Activated naive CD8-positive, alpha-beta T cell treated with anti-CD3 and anti-CD28 coated beads for 36 hours (primary cell): ENCODE measurements at regions not wholly inside any gene's neighbourhood (a gene's known extent, or its start where the extent isn't known, plus 50 kb on each side); places are given as distances from the start of the nearest gene placed in this dataset.

Source experiments
- DNase-seq: peaks from one replicate; pipeline ENCODE4 v3.0.0; 2021
- H3K27ac Mint-ChIP-seq: one replicate; pipeline ENCODE4 v1.8.0; 2022; ENCODE audit warnings: mild to moderate bottlenecking, moderate library complexity, mixed read lengths
- H3K27me3 Mint-ChIP-seq: one replicate; pipeline ENCODE4 v1.8.0; 2022; ENCODE audit warnings: mild to moderate bottlenecking, mixed read lengths
- H3K36me3 Mint-ChIP-seq: one replicate; pipeline ENCODE4 v1.8.0; 2021; ENCODE audit warnings: mild to moderate bottlenecking, mixed read lengths
- H3K4me1 Mint-ChIP-seq: one replicate; pipeline ENCODE4 v1.8.0; 2021; ENCODE audit warnings: mixed read lengths
- H3K4me3 Mint-ChIP-seq: one replicate; pipeline ENCODE4 v1.8.0; 2022; ENCODE audit warnings: mild to moderate bottlenecking, moderate library complexity, mixed read lengths
- H3K9me3 Mint-ChIP-seq: one replicate; pipeline ENCODE4 v1.8.0; 2022; ENCODE audit warnings: mixed read lengths

- H3K27me3 Mint-ChIP-seq: peaks cover 16% of the 10 kb centered on the region
- no peak for DNase-seq
- no peak overlapping the region for H3K4me3 Mint-ChIP-seq
- no peaks in the 10 kb centered on the region for H3K4me1 Mint-ChIP-seq
- no peak overlapping the region for H3K27ac Mint-ChIP-seq
- H3K36me3 Mint-ChIP-seq: no peaks in the 10 kb centered on the region
- no peaks in the 10 kb centered on the region for H3K9me3 Mint-ChIP-seq
Measured at GRCh38 chr5:152503206-152503605, 98.1 kb upstream of the NMUR2 start.

GRCh38 chr5:152505442-152506042 lies 100.5 kb upstream of the NMUR2 start:
- peaks cover 25% of the 10 kb centered on the region for H3K27me3 Mint-ChIP-seq
- peak; percentile 18 for DNase-seq
- no peak overlapping the region for H3K4me3 Mint-ChIP-seq
- H3K27ac Mint-ChIP-seq: no peak overlapping the region
- no peaks in the 10 kb centered on the region for H3K9me3 Mint-ChIP-seq
- no peaks in the 10 kb centered on the region for H3K36me3 Mint-ChIP-seq
- H3K4me1 Mint-ChIP-seq: no peaks in the 10 kb centered on the region

GRCh38 chr5:152511120-152511519 lies 106.0 kb upstream of the NMUR2 start:
- no peaks in the 10 kb centered on the region for H3K9me3 Mint-ChIP-seq
- H3K36me3 Mint-ChIP-seq: no peaks in the 10 kb centered on the region
- no peak for DNase-seq
- H3K27ac Mint-ChIP-seq: no peak overlapping the region
- no peaks in the 10 kb centered on the region for H3K4me1 Mint-ChIP-seq
- H3K27me3 Mint-ChIP-seq: peaks cover 17% of the 10 kb centered on the region
- no peak overlapping the region for H3K4me3 Mint-ChIP-seq

GRCh38 chr5:152511531-152512132 lies 106.6 kb upstream of the NMUR2 start:
- Mint-ChIP-seq H3K4me1 (no peaks in the 10 kb centered on the region), H3K4me3 (no peak overlapping the region), H3K27ac (no peak overlapping the region), H3K9me3 (no peaks in the 10 kb centered on the region), H3K36me3 (no peaks in the 10 kb centered on the region), H3K27me3 (peaks cover 15% of the 10 kb centered on the region)
- no peak for DNase-seq

- Mint-ChIP-seq H3K27ac (no peak overlapping the region), H3K4me3 (no peak overlapping the region), H3K36me3 (no peaks in the 10 kb centered on the region), H3K9me3 (no peaks in the 10 kb centered on the region), H3K27me3 (peaks cover 12% of the 10 kb centered on the region), H3K4me1 (no peaks in the 10 kb centered on the region)
- DNase-seq: no peak
Measured at GRCh38 chr5:152514827-152515397, 109.8 kb upstream of the NMUR2 start.

GRCh38 chr5:152523964-152524363 lies 118.9 kb upstream of the NMUR2 start:
- Mint-ChIP-seq H3K9me3 (no peaks in the 10 kb centered on the region), H3K36me3 (no peaks in the 10 kb centered on the region), H3K4me3 (no peak overlapping the region), H3K27me3 (no peaks in the 10 kb centered on the region), H3K4me1 (peaks cover 9% of the 10 kb centered on the region), H3K27ac (no peak overlapping the region)
- no peak for DNase-seq

- Mint-ChIP-seq H3K9me3 (no peaks in the 10 kb centered on the region), H3K4me1 (peaks cover 9% of the 10 kb centered on the region), H3K27ac (no peak overlapping the region), H3K4me3 (no peak overlapping the region), H3K36me3 (no peaks in the 10 kb centered on the region), H3K27me3 (no peaks in the 10 kb centered on the region)
- DNase-seq: no peak
Measured at GRCh38 chr5:152527358-152528052, 122.4 kb upstream of the NMUR2 start.

GRCh38 chr5:152529440-152529839 lies 124.4 kb upstream of the NMUR2 start:
- no peaks in the 10 kb centered on the region for H3K36me3 Mint-ChIP-seq
- H3K9me3 Mint-ChIP-seq: no peaks in the 10 kb centered on the region
- H3K27me3 Mint-ChIP-seq: no peaks in the 10 kb centered on the region
- peaks cover 9% of the 10 kb centered on the region for H3K4me1 Mint-ChIP-seq
- DNase-seq: no peak
- H3K27ac Mint-ChIP-seq: no peak overlapping the region
- H3K4me3 Mint-ChIP-seq: no peak overlapping the region

GRCh38 chr5:152532714-152533113 lies 127.6 kb upstream of the NMUR2 start:
- Mint-ChIP-seq H3K9me3 (no peaks in the 10 kb centered on the region), H3K27me3 (peaks cover 10% of the 10 kb centered on the region)
- DNase-seq: no peak

GRCh38 chr5:152534641-152535040 lies 129.6 kb upstream of the NMUR2 start:
- no peak overlapping the region for H3K27ac Mint-ChIP-seq
- H3K4me3 Mint-ChIP-seq: no peak overlapping the region
- H3K9me3 Mint-ChIP-seq: no peaks in the 10 kb centered on the region
- no peaks in the 10 kb centered on the region for H3K4me1 Mint-ChIP-seq
- H3K36me3 Mint-ChIP-seq: no peaks in the 10 kb centered on the region
- no peak for DNase-seq
- H3K27me3 Mint-ChIP-seq: peaks cover 17% of the 10 kb centered on the region

More at GRCh38 chr5:152532714-152533113, 127.6 kb upstream of the NMUR2 start:
- no peaks in the 10 kb centered on the region for H3K36me3 Mint-ChIP-seq
- no peak overlapping the region for H3K4me3 Mint-ChIP-seq
- H3K27ac Mint-ChIP-seq: no peak overlapping the region
- H3K4me1 Mint-ChIP-seq: peaks cover 3% of the 10 kb centered on the region

- H3K27me3 Mint-ChIP-seq: peaks cover 24% of the 10 kb centered on the region
- H3K36me3 Mint-ChIP-seq: no peaks in the 10 kb centered on the region
- DNase-seq: no peak
- no peaks in the 10 kb centered on the region for H3K9me3 Mint-ChIP-seq
- no peaks in the 10 kb centered on the region for H3K4me1 Mint-ChIP-seq
- H3K4me3 Mint-ChIP-seq: no peak overlapping the region
- H3K27ac Mint-ChIP-seq: no peak overlapping the region
Measured at GRCh38 chr5:152542741-152543140, 137.7 kb upstream of the NMUR2 start.

GRCh38 chr5:152546493-152546892 lies 141.4 kb upstream of the NMUR2 start:
- no peak for DNase-seq
- Mint-ChIP-seq H3K27me3 (peaks cover 17% of the 10 kb centered on the region), H3K9me3 (no peaks in the 10 kb centered on the region), H3K36me3 (no peaks in the 10 kb centered on the region), H3K27ac (no peak overlapping the region), H3K4me3 (no peak overlapping the region), H3K4me1 (no peaks in the 10 kb centered on the region)

- H3K27me3 Mint-ChIP-seq: peaks cover 15% of the 10 kb centered on the region
- no peak overlapping the region for H3K4me3 Mint-ChIP-seq
- H3K27ac Mint-ChIP-seq: no peak overlapping the region
- no peaks in the 10 kb centered on the region for H3K36me3 Mint-ChIP-seq
- no peaks in the 10 kb centered on the region for H3K9me3 Mint-ChIP-seq
- no peak for DNase-seq
- H3K4me1 Mint-ChIP-seq: no peaks in the 10 kb centered on the region
Measured at GRCh38 chr5:152547202-152547601, 142.1 kb upstream of the NMUR2 start.

- Mint-ChIP-seq H3K36me3 (no peaks in the 10 kb centered on the region), H3K9me3 (no peaks in the 10 kb centered on the region)
Measured at GRCh38 chr5:152549709-152550108, 144.6 kb upstream of the NMUR2 start.

GRCh38 chr5:152551061-152551460 lies 146.0 kb upstream of the NMUR2 start:
- H3K36me3 Mint-ChIP-seq: no peaks in the 10 kb centered on the region
- H3K27me3 Mint-ChIP-seq: no peaks in the 10 kb centered on the region
- H3K9me3 Mint-ChIP-seq: no peaks in the 10 kb centered on the region
- H3K4me1 Mint-ChIP-seq: no peaks in the 10 kb centered on the region
- H3K4me3 Mint-ChIP-seq: no peak overlapping the region
- H3K27ac Mint-ChIP-seq: no peak overlapping the region
- DNase-seq: no peak

More at GRCh38 chr5:152549709-152550108, 144.6 kb upstream of the NMUR2 start:
- Mint-ChIP-seq H3K4me1 (no peaks in the 10 kb centered on the region), H3K4me3 (no peak overlapping the region), H3K27ac (no peak overlapping the region), H3K27me3 (peaks cover 1% of the 10 kb centered on the region)
- no peak for DNase-seq
